SK-N-SH treated with all-trans-retinoic acid at 6 μM for 48 hours (cell line): ENCODE measurements at regions not wholly inside any gene's neighbourhood (a gene's known extent, or its start where the extent isn't known, plus 50 kb on each side); places are given as distances from the start of the nearest gene placed in this dataset.

Experiments
- ATAC-seq: fragments of 200-7000 bp; cut with Tn5 transposase; 3 replicates; pipeline ENCODE4 v1.9.1; 2020; ENCODE audit warnings: mild to moderate bottlenecking, moderate library complexity
- ARNTL ChIP-seq: fragments of 450-650 bp; formaldehyde crosslinking; IDR thresholded peaks from 2 replicates; pipeline ENCODE4 v1.5.0; 2020; ENCODE audit warnings: low read depth, mild to moderate bottlenecking, moderate library complexity, borderline replicate concordance
- BACH2 ChIP-seq: fragments of 250-450 bp; sonication (Bioruptor Pico); IDR thresholded peaks from 2 replicates; pipeline ENCODE4 v1.9.0; 2021; ENCODE audit warnings: mild to moderate bottlenecking, borderline replicate concordance
- CSDC2 ChIP-seq: fragments of 250-450 bp; sonication (Bioruptor Pico); IDR thresholded peaks from 2 replicates; pipeline ENCODE4 v1.5.0; 2020; ENCODE audit warnings: mild to moderate bottlenecking, moderate library complexity
- ESRRG ChIP-seq: fragments of 250-450 bp; sonication (Bioruptor Pico); IDR thresholded peaks from 2 replicates; pipeline ENCODE4 v1.6.1; 2021; ENCODE audit warnings: mild to moderate bottlenecking
- GLIS3 ChIP-seq: fragments of 250-450 bp; sonication (Bioruptor Pico); IDR thresholded peaks from 2 replicates; pipeline ENCODE4 v1.5.0; 2020; ENCODE audit warnings: mild to moderate bottlenecking, moderate library complexity
- ISL1 ChIP-seq: fragments of 250-450 bp; sonication (Bioruptor Pico); IDR thresholded peaks from 2 replicates; pipeline ENCODE4 v2.1.2; 2022; ENCODE audit warnings: mild to moderate bottlenecking, moderate library complexity
- OSR1 ChIP-seq: fragments of 250-450 bp; sonication (Bioruptor Pico); IDR thresholded peaks from 2 replicates; pipeline ENCODE4 v1.8.0; 2022; ENCODE audit warnings: moderate library complexity, mild to moderate bottlenecking, inconsistent platforms
- PPARA ChIP-seq: fragments of 250-450 bp; sonication (Bioruptor Pico); IDR thresholded peaks from 2 replicates; pipeline ENCODE4 v1.5.0; 2020; ENCODE audit warnings: mild to moderate bottlenecking, borderline replicate concordance
- RARB ChIP-seq: fragments of 250-450 bp; sonication (Bioruptor Pico); IDR thresholded peaks from 2 replicates; pipeline ENCODE4 v1.8.0; 2021; ENCODE audit warnings: mild to moderate bottlenecking, moderate library complexity
- SNAI2 ChIP-seq: fragments of 250-450 bp; sonication (Bioruptor Pico); IDR thresholded peaks from 2 replicates; pipeline ENCODE4 v1.5.0; 2020; ENCODE audit warnings: mild to moderate bottlenecking, moderate library complexity
- TCF4 ChIP-seq: fragments of 250-450 bp; sonication (Bioruptor Pico); IDR thresholded peaks from 2 replicates; pipeline ENCODE4 v1.8.0; 2021; ENCODE audit warnings: mild to moderate bottlenecking, moderate library complexity, borderline replicate concordance
- TOX ChIP-seq: fragments of 250-450 bp; sonication (Bioruptor Pico); IDR thresholded peaks from 2 replicates; pipeline ENCODE4 v1.8.0; 2021; ENCODE audit warnings: mild to moderate bottlenecking, moderate library complexity, borderline replicate concordance
- ZC3H10 ChIP-seq: fragments of 250-450 bp; sonication (Bioruptor Pico); IDR thresholded peaks from 2 replicates; pipeline ENCODE4 v1.5.1; 2021; ENCODE audit warnings: mild to moderate bottlenecking, moderate library complexity
- ZFP3 ChIP-seq: fragments of 250-450 bp; sonication (Bioruptor Pico); IDR thresholded peaks from 2 replicates; pipeline ENCODE4 v1.5.0; 2020; ENCODE audit warnings: mild to moderate bottlenecking, moderate library complexity
- ZFP30 ChIP-seq: fragments of 450-650 bp; formaldehyde crosslinking; IDR thresholded peaks from 2 replicates; pipeline ENCODE4 v1.5.0; 2022; ENCODE audit warnings: mild to moderate bottlenecking, moderate library complexity
- ZNF565 ChIP-seq: fragments of 450-650 bp; formaldehyde crosslinking; conservative IDR thresholded peaks from 2 replicates; pipeline ENCODE4 v1.5.0; 2020; ENCODE audit warnings: low read depth, mild to moderate bottlenecking, moderate library complexity
- ZNF70 ChIP-seq: fragments of 450-650 bp; formaldehyde crosslinking; IDR thresholded peaks from 2 replicates; pipeline ENCODE4 v1.5.0; 2020; ENCODE audit warnings: mild to moderate bottlenecking, moderate library complexity
- ZNF8 ChIP-seq: fragments of 450-650 bp; formaldehyde crosslinking; IDR thresholded peaks from 2 replicates; pipeline ENCODE4 v1.5.0; 2020; ENCODE audit warnings: mild to moderate bottlenecking, moderate library complexity
- TF ChIP-seq, protein P1 (sequence below): fragments of 250-450 bp; sonication (Bioruptor Pico); IDR thresholded peaks from 2 replicates; pipeline ENCODE4 v1.5.0; 2020; ENCODE audit warnings: mild to moderate bottlenecking, moderate library complexity
- TF ChIP-seq, protein P2 (sequence below): fragments of 250-450 bp; sonication (Bioruptor Pico); IDR thresholded peaks from 2 replicates; pipeline ENCODE4 v1.8.0; 2021; ENCODE audit warnings: low read depth, mild to moderate bottlenecking, moderate library complexity, borderline replicate concordance
- TF ChIP-seq, protein P3 (sequence below): fragments of 250-450 bp; sonication (Bioruptor Pico); IDR thresholded peaks from 2 replicates; pipeline ENCODE4 v1.5.1; 2020; ENCODE audit warnings: low read depth, mild to moderate bottlenecking, moderate library complexity
- TF ChIP-seq, protein P4 (sequence below): fragments of 250-450 bp; sonication (Bioruptor Pico); IDR thresholded peaks from 2 replicates; pipeline ENCODE4 v1.5.1; 2021; ENCODE audit warnings: mild to moderate bottlenecking, moderate library complexity
- TF ChIP-seq, protein P5 (sequence below): fragments of 250-450 bp; sonication (Bioruptor Pico); IDR thresholded peaks from 2 replicates; pipeline ENCODE4 v1.8.0; 2020; ENCODE audit warnings: mild to moderate bottlenecking, moderate library complexity, borderline replicate concordance

DNA sequence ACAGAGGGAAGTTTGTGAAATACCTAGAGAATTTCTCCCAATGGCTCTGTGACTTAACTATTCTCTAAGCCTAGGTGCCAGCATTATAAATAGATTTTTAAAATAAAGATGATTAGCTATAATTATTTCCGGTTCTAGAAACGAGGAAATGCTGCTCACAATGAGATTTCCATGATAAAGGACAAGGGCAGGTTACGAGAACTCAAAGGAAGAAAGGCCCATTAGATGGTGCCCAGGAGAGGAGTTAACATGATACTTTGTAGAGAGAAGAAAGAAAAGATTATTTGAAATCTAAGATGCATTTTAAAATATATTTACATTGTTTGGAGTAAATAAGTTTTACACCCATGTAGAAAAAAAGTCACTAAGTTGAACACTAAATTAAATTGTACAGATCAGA lies 538.3 kb upstream of the PTGER4 start:
- no peak for ATAC-seq
- no peak for TF ChIP-seq ARNTL (CRISPR knock-in tag)
- no peak for TF ChIP-seq ZFP3 (CRISPR knock-in tag)
- TF ChIP-seq PPARA (CRISPR knock-in tag), result no peak
- TF ChIP-seq, protein P1, sequence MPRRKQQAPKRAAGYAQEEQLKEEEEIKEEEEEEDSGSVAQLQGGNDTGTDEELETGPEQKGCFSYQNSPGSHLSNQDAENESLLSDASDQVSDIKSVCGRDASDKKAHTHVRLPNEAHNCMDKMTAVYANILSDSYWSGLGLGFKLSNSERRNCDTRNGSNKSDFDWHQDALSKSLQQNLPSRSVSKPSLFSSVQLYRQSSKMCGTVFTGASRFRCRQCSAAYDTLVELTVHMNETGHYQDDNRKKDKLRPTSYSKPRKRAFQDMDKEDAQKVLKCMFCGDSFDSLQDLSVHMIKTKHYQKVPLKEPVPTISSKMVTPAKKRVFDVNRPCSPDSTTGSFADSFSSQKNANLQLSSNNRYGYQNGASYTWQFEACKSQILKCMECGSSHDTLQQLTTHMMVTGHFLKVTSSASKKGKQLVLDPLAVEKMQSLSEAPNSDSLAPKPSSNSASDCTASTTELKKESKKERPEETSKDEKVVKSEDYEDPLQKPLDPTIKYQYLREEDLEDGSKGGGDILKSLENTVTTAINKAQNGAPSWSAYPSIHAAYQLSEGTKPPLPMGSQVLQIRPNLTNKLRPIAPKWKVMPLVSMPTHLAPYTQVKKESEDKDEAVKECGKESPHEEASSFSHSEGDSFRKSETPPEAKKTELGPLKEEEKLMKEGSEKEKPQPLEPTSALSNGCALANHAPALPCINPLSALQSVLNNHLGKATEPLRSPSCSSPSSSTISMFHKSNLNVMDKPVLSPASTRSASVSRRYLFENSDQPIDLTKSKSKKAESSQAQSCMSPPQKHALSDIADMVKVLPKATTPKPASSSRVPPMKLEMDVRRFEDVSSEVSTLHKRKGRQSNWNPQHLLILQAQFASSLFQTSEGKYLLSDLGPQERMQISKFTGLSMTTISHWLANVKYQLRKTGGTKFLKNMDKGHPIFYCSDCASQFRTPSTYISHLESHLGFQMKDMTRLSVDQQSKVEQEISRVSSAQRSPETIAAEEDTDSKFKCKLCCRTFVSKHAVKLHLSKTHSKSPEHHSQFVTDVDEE (CRISPR knock-in tag), result no peak
- TF ChIP-seq BACH2 (CRISPR knock-in tag), result no peak
- TF ChIP-seq ESRRG, result no peak
- no peak for TF ChIP-seq SNAI2 (CRISPR knock-in tag)
- TF ChIP-seq, protein P2, sequence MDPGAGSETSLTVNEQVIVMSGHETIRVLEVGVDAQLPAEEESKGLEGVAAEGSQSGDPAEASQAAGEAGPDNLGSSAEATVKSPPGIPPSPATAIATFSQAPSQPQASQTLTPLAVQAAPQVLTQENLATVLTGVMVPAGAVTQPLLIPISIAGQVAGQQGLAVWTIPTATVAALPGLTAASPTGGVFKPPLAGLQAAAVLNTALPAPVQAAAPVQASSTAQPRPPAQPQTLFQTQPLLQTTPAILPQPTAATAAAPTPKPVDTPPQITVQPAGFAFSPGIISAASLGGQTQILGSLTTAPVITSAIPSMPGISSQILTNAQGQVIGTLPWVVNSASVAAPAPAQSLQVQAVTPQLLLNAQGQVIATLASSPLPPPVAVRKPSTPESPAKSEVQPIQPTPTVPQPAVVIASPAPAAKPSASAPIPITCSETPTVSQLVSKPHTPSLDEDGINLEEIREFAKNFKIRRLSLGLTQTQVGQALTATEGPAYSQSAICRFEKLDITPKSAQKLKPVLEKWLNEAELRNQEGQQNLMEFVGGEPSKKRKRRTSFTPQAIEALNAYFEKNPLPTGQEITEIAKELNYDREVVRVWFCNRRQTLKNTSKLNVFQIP (CRISPR knock-in tag), result no peak
- no peak for TF ChIP-seq ZFP30 (CRISPR knock-in tag)
- no peak for TF ChIP-seq TCF4 (CRISPR knock-in tag)
- TF ChIP-seq, protein P3, sequence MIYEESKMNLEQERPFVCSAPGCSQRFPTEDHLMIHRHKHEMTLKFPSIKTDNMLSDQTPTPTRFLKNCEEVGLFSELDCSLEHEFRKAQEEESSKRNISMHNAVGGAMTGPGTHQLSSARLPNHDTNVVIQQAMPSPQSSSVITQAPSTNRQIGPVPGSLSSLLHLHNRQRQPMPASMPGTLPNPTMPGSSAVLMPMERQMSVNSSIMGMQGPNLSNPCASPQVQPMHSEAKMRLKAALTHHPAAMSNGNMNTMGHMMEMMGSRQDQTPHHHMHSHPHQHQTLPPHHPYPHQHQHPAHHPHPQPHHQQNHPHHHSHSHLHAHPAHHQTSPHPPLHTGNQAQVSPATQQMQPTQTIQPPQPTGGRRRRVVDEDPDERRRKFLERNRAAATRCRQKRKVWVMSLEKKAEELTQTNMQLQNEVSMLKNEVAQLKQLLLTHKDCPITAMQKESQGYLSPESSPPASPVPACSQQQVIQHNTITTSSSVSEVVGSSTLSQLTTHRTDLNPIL, result no peak
- no peak for TF ChIP-seq ZNF8 (CRISPR knock-in tag)
- no peak for TF ChIP-seq ZNF565 (CRISPR knock-in tag)
- TF ChIP-seq ZNF70 (CRISPR knock-in tag), result no peak
- TF ChIP-seq ZC3H10 (CRISPR knock-in tag), result no peak
- no peak for TF ChIP-seq CSDC2 (CRISPR knock-in tag)
- TF ChIP-seq GLIS3 (CRISPR knock-in tag), result no peak
- no peak for TF ChIP-seq ISL1 (CRISPR knock-in tag)

DNA sequence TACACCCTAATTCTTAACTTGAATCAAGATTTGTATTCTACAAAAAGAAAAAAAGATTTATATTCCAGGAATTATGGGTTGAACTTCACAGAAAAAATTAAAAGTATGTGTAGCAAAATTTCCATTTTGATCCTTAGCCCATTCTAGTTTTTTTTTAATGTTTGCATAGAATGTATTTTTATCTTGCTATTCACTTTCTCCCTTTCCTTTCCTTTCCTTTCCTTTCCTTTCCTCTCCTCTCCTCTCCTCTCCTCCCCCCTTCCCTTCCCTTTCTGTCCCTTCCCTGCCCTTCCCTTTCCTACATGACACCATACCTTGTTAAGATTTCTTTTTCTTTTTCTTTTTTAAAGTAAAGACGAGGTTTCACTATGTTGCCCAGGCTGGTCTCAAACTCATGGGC lies 542.5 kb upstream of the PTGER4 start:
- TF ChIP-seq PPARA (CRISPR knock-in tag), result no peak
- no peak for TF ChIP-seq ZNF8 (CRISPR knock-in tag)
- TF ChIP-seq, protein P3, result no peak
- no peak for TF ChIP-seq ARNTL (CRISPR knock-in tag)
- TF ChIP-seq, protein P1 (CRISPR knock-in tag), result no peak
- TF ChIP-seq, protein P4, sequence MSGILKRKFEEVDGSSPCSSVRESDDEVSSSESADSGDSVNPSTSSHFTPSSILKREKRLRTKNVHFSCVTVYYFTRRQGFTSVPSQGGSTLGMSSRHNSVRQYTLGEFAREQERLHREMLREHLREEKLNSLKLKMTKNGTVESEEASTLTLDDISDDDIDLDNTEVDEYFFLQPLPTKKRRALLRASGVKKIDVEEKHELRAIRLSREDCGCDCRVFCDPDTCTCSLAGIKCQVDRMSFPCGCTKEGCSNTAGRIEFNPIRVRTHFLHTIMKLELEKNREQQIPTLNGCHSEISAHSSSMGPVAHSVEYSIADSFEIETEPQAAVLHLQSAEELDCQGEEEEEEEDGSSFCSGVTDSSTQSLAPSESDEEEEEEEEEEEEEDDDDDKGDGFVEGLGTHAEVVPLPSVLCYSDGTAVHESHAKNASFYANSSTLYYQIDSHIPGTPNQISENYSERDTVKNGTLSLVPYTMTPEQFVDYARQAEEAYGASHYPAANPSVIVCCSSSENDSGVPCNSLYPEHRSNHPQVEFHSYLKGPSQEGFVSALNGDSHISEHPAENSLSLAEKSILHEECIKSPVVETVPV, result no peak
- TF ChIP-seq, protein P5, sequence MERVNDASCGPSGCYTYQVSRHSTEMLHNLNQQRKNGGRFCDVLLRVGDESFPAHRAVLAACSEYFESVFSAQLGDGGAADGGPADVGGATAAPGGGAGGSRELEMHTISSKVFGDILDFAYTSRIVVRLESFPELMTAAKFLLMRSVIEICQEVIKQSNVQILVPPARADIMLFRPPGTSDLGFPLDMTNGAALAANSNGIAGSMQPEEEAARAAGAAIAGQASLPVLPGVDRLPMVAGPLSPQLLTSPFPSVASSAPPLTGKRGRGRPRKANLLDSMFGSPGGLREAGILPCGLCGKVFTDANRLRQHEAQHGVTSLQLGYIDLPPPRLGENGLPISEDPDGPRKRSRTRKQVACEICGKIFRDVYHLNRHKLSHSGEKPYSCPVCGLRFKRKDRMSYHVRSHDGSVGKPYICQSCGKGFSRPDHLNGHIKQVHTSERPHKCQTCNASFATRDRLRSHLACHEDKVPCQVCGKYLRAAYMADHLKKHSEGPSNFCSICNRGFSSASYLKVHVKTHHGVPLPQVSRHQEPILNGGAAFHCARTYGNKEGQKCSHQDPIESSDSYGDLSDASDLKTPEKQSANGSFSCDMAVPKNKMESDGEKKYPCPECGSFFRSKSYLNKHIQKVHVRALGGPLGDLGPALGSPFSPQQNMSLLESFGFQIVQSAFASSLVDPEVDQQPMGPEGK (CRISPR knock-in tag), result no peak
- no peak for TF ChIP-seq ZC3H10 (CRISPR knock-in tag)
- no peak for TF ChIP-seq ZNF565 (CRISPR knock-in tag)
- no peak for TF ChIP-seq ISL1 (CRISPR knock-in tag)
- no peak for TF ChIP-seq ZFP30 (CRISPR knock-in tag)
- no peak for TF ChIP-seq GLIS3 (CRISPR knock-in tag)
- TF ChIP-seq RARB (CRISPR knock-in tag), result no peak
- no peak for TF ChIP-seq ZFP3 (CRISPR knock-in tag)
- no peak for TF ChIP-seq TCF4 (CRISPR knock-in tag)
- no peak for TF ChIP-seq OSR1 (CRISPR knock-in tag)
- no peak for TF ChIP-seq CSDC2 (CRISPR knock-in tag)
- TF ChIP-seq, protein P2 (CRISPR knock-in tag), result no peak
- TF ChIP-seq TOX (CRISPR knock-in tag), result no peak
- TF ChIP-seq BACH2 (CRISPR knock-in tag), result no peak

More for the DNA sequence above, 542.5 kb upstream of the PTGER4 start:
- ATAC-seq, result no peak
